ENCODE measurements at regions not wholly inside any gene's neighbourhood (a gene's known extent, or its start where the extent isn't known, plus 50 kb on each side); places are given as distances from the start of the nearest gene placed in this dataset.
"Not testable (repeated sequence)": the region's sequence is repeated elsewhere in the genome, so short reads cannot be mapped to it uniquely, and the experiment has no call there.

DNA sequence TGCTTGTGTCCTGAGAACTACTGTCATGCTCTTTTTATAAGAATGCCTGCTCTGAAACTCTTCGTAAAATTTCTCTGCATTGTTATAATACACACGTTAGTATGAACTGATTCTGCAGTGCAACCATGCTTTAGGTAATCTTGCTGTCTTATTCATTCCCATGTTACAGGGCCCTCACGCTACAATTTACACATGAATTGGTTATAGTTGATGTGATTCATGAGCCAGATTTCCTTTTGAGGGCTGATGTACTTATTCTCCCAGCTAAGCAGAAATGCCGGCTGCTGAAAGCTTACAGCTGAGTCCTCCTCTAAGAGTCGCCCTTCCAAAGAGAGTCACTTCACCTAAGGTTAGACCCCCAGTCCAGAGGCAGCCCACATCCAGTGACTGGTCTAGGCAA, 233.5 kb upstream of the PCSK5 start:
- Histone ChIP-seq H3K4me3 (ENCODE audit: low read length) (no peak overlapping the region), H3K27me3 (ENCODE audit: insufficient read depth, low read length) (no peaks in the 10 kb centered on the region), H3K9me3 (ENCODE audit: insufficient read depth, low read depth, low read length) (no peaks in the 10 kb centered on the region), H3K36me3 (ENCODE audit: insufficient read depth, low read depth, low read length) (no peaks in the 10 kb centered on the region), H3K27ac (ENCODE audit: low read length) (no peak overlapping the region), H3K9ac (ENCODE audit: low read depth, low read length) (no peak overlapping the region), H3K4me1 (ENCODE audit: insufficient read depth, low read length) (no peaks in the 10 kb centered on the region)

DNA sequence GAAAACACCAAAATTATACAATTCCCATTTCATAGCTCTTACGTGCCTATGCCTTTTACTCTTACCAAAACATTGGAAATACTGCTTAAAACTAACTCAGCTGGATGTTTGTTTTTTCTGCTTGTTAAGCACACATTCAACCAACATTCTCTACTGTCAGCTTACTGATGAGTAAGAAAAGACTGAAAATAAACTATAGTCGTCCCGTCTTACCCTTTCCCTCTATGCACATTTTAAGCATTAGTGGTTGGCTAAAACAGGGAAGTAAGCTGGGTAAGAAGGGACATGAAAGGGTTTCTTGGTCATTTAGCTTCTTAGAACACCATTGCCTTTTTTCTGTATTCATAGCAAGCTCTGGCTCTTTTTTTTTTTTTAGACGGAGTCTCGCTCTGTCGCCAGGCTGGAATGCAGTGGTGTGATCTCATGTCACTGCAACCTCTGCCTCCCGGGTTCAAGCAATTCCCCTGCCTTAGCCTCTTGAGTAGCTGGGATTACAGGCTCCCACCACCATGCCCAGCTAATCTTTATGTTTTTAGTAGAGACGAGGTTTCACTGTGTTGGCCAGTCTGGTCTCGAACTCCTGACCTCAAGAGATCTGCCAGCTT, 232.1 kb upstream of the PCSK5 start:
- H3K27me3 ChIP-seq (ENCODE audit: insufficient read depth, low read length): no peaks in the 10 kb centered on the region
- no peak overlapping the region for H3K27ac ChIP-seq (ENCODE audit: low read length)
- H3K9ac ChIP-seq (ENCODE audit: low read depth, low read length): no peak overlapping the region
- no peaks in the 10 kb centered on the region for H3K4me1 ChIP-seq (ENCODE audit: insufficient read depth, low read length)
- no peaks in the 10 kb centered on the region for H3K9me3 ChIP-seq (ENCODE audit: insufficient read depth, low read depth, low read length)
- no peak overlapping the region for H3K4me3 ChIP-seq (ENCODE audit: low read length)
- H3K36me3 ChIP-seq (ENCODE audit: insufficient read depth, low read depth, low read length): no peaks in the 10 kb centered on the region

DNA sequence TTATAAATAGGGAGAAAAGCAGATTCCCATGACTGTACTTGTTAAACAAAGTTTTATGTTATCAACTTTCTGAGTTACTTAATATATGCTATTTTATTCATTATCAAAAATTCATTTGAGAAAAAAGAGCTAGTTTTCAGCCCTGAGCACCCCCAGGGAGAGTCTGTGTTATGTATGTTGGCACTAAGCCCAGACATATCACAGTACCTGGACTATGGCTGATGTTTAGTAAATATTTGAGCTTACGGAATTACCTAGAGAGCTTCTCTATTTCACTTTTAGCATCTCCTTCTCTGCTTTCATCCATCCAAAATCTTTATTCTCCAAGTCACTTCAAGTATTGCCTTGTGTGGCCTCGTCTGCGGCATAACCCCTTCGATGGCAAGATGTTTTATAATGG, 225.9 kb upstream of the PCSK5 start:
- Histone ChIP-seq H3K9ac (ENCODE audit: low read depth, low read length) (no peak overlapping the region), H3K27ac (ENCODE audit: low read length) (no peak overlapping the region), H3K4me3 (ENCODE audit: low read length) (no peak overlapping the region), H3K36me3 (ENCODE audit: insufficient read depth, low read depth, low read length) (no peaks in the 10 kb centered on the region), H3K27me3 (ENCODE audit: insufficient read depth, low read length) (no peaks in the 10 kb centered on the region), H3K9me3 (ENCODE audit: insufficient read depth, low read depth, low read length) (no peaks in the 10 kb centered on the region), H3K4me1 (ENCODE audit: insufficient read depth, low read length) (no peaks in the 10 kb centered on the region; the same call in 1 of the 2 replicates)

DNA sequence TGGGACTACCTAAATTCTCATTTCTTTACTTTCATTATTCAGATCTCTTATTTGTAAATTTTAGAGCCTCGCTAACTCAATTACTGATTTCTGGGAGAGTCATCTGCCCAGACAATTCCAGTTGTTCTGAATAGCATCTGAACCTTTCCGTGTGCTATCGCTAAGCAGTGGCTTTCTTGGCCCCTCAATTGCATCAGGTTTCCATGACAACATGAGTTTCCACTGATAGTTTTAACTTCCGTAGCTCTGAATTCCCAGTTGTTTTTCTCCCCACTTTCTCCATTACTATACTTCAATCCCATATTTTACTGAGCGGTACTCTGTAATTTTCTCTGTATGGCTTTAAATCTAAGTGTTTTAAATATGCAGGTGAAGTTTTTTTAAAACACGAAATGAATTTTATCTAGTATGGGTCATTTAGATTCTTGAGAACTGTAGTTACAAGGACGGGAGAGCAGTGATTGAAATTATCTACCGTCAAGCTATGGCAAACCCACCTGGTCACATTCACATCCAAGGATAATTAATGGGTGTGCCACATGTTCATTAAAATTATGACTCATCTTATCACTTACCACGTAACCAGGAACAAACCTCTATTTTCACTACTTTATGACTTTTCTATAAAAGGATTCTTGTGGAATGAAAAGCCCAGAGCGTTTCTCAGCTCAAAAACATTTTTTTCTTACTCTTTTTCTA, 223.5 kb upstream of the PCSK5 start:
- no peak overlapping the region for H3K9ac ChIP-seq (ENCODE audit: low read depth, low read length)
- H3K27me3 ChIP-seq (ENCODE audit: insufficient read depth, low read length): no peaks in the 10 kb centered on the region
- H3K4me1 ChIP-seq (ENCODE audit: insufficient read depth, low read length): no peaks in the 10 kb centered on the region; the same call in 1 of the 2 replicates
- no peaks in the 10 kb centered on the region for H3K36me3 ChIP-seq (ENCODE audit: insufficient read depth, low read depth, low read length)
- no peak overlapping the region for H3K27ac ChIP-seq (ENCODE audit: low read length)
- no peak overlapping the region for H3K4me3 ChIP-seq (ENCODE audit: low read length)
- no peaks in the 10 kb centered on the region for H3K9me3 ChIP-seq (ENCODE audit: insufficient read depth, low read depth, low read length)

DNA sequence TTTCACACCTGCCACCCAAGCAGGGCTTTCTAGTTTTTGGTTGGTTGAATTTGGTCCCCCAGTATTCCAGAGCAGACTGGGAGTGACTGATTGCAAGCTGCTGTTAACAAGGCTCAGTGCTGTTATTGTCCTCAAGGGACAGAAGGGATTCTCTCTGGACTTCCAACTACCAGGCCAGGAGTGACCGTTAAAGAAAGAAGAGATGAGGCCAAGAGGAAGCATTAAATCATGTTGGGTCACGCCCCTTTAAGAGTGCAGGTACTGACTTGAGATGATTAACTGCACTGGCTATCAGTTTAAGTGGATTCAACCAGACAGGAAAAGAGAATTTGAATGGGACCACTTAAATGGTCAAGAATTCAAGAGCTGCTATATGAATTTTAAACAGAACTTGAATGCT, 220.8 kb upstream of the PCSK5 start:
- Histone ChIP-seq H3K27me3 (ENCODE audit: insufficient read depth, low read length) (no peaks in the 10 kb centered on the region), H3K4me1 (ENCODE audit: insufficient read depth, low read length) (no peaks in the 10 kb centered on the region; the same call in 1 of the 2 replicates), H3K4me3 (ENCODE audit: low read length) (no peak overlapping the region), H3K27ac (ENCODE audit: low read length) (no peak overlapping the region), H3K36me3 (ENCODE audit: insufficient read depth, low read depth, low read length) (no peaks in the 10 kb centered on the region), H3K9ac (ENCODE audit: low read depth, low read length) (no peak overlapping the region), H3K9me3 (ENCODE audit: insufficient read depth, low read depth, low read length) (no peaks in the 10 kb centered on the region)

DNA sequence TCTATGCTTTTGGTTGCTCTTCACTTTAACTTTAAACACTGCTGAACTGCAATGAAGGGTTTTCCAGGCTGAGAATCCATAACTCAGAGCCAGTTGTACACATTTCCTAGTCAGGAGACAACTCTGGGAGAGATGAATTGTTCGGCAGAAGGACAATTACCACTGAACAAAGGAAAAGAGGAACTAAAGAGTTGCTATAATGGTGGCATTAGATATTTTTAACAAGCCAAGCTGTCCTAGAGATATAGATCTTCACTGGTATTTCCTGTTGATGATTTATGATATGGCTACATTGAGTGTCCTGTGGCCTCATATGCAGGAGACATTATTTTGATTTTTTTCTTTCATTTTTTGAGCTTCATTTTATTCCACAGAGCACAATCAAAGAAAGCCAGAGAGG, 219.1 kb upstream of the PCSK5 start:
- H3K9me3 ChIP-seq (ENCODE audit: insufficient read depth, low read depth, low read length): no peaks in the 10 kb centered on the region
- no peak overlapping the region for H3K9ac ChIP-seq (ENCODE audit: low read depth, low read length)
- no peaks in the 10 kb centered on the region; the same call in 1 of the 2 replicates for H3K4me1 ChIP-seq (ENCODE audit: insufficient read depth, low read length)
- no peaks in the 10 kb centered on the region for H3K27me3 ChIP-seq (ENCODE audit: insufficient read depth, low read length)
- no peak overlapping the region for H3K27ac ChIP-seq (ENCODE audit: low read length)
- no peaks in the 10 kb centered on the region for H3K36me3 ChIP-seq (ENCODE audit: insufficient read depth, low read depth, low read length)
- H3K4me3 ChIP-seq (ENCODE audit: low read length): no peak overlapping the region

DNA sequence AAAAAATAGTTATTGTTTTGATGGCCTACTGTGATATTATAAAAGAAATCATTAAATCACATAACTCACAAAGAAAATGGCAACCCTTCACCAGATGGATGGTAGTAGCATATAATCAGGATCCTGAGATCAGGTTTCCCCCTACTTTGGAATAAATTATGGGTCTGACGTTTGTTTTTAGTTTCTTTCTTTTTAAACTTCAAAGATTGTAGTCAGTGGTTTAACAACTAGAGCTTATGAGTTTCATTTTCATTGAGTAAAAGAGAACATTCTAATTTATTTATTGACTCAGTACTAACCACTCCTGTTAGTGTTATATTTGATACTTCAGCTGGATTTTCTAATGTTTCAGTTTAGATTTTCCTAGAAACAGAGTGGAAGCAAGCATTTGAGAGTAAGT, 218.0 kb upstream of the PCSK5 start:
- H3K36me3 ChIP-seq (ENCODE audit: insufficient read depth, low read depth, low read length): no peaks in the 10 kb centered on the region
- H3K27me3 ChIP-seq (ENCODE audit: insufficient read depth, low read length): no peaks in the 10 kb centered on the region
- H3K4me3 ChIP-seq (ENCODE audit: low read length): no peak overlapping the region
- no peak overlapping the region for H3K9ac ChIP-seq (ENCODE audit: low read depth, low read length)
- no peak overlapping the region for H3K27ac ChIP-seq (ENCODE audit: low read length)
- no peaks in the 10 kb centered on the region for H3K4me1 ChIP-seq (ENCODE audit: insufficient read depth, low read length)
- H3K9me3 ChIP-seq (ENCODE audit: insufficient read depth, low read depth, low read length): no peaks in the 10 kb centered on the region

DNA sequence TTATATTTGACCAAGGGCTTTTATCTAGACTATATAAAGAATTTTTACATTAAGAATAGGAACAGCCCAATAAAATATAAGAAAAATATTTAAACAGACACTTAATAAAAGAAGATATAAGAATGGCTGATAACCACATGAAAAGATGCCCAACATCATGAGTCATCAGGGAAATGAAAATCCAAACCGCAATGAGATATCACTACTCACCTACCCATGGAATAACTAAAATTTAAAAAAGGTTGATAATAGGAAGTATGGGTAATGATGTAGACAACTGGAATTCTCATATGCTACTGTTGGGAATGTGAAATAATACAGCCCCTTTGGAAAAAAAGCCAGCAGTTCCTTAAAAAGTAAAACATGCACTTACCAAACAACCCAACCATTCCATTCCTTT, 206.9 kb upstream of the PCSK5 start:
- no peaks in the 10 kb centered on the region for H3K36me3 ChIP-seq (ENCODE audit: insufficient read depth, low read depth, low read length)
- H3K4me3 ChIP-seq (ENCODE audit: low read length): no peak overlapping the region
- H3K27me3 ChIP-seq (ENCODE audit: insufficient read depth, low read length): no peaks in the 10 kb centered on the region
- no peak overlapping the region for H3K9ac ChIP-seq (ENCODE audit: low read depth, low read length)
- no peak overlapping the region for H3K27ac ChIP-seq (ENCODE audit: low read length)
- no peaks in the 10 kb centered on the region for H3K4me1 ChIP-seq (ENCODE audit: insufficient read depth, low read length)
- H3K9me3 ChIP-seq (ENCODE audit: insufficient read depth, low read depth, low read length): no peaks in the 10 kb centered on the region

DNA sequence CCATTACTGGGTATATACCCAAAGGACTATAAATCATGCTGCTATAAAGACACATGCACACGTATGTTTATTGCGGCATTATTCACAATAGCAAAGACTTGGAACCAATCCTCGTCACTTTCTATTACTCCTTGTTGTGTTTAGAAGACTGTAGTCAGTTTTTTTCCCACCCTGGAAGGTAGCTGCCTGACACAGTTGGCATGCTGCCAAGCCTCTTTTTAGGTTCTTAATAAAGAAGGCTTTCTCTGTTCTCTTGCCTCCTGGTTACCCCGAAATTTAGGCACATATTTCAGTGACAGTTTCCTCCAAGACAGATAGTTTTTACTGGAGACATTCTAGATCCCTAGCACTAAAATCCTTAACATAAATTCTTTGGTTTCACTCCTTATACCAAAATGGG, 205.4 kb upstream of the PCSK5 start:
- H3K4me3 ChIP-seq (ENCODE audit: low read length): no peak overlapping the region
- no peaks in the 10 kb centered on the region for H3K27me3 ChIP-seq (ENCODE audit: insufficient read depth, low read length)
- H3K9me3 ChIP-seq (ENCODE audit: insufficient read depth, low read depth, low read length): no peaks in the 10 kb centered on the region
- H3K4me1 ChIP-seq (ENCODE audit: insufficient read depth, low read length): no peaks in the 10 kb centered on the region
- no peak overlapping the region for H3K27ac ChIP-seq (ENCODE audit: low read length)
- H3K36me3 ChIP-seq (ENCODE audit: insufficient read depth, low read depth, low read length): no peaks in the 10 kb centered on the region
- no peak overlapping the region for H3K9ac ChIP-seq (ENCODE audit: low read depth, low read length)

DNA sequence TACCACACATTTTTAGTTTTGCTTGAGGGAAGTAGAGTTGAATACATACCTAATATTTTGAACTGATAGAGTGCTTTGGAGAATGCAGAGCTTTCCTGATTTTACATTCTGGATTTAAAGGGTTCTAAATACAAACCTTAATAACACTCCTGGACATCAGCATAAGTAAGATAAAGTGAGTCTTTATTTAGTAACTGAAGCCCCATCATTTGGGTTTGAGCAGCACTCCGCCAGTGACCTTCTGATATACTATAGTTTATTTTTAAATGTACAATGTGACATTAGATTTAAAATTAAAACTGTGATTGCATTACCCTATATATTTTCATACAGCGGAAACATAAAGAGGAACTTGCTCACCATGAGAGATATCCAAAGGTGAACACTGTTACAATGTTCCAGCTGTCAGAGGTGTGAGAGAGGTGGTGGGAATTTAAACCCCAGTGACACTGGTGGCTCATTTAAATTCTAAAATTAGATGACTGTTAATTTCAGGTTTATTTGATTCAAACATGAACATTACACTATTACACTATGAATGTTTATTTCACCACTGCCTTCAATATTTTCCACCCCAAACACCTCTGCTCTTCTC, 203.0 kb upstream of the PCSK5 start:
- Histone ChIP-seq H3K27ac (ENCODE audit: low read length) (no peak overlapping the region), H3K9ac (ENCODE audit: low read depth, low read length) (no peak overlapping the region)

DNA sequence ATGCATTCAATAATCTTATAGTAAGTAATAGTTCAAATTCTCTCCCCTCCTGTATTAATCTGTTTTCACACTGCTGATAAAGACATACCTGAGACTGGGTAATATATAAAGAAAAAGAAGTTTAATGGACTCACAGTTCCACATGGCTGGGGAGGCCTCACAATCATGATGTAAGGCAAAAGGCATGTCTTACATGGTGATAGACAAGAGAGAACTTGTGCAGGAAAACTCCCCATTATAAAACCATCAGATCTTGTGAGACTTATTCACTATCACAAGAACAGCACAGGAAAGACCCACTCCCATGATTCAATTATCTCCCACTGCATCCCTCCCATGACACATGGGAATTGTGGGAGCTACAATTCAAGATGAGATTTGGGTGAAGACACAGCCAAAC, 199.9 kb upstream of the PCSK5 start:
- H3K36me3 ChIP-seq (ENCODE audit: insufficient read depth, low read depth, low read length); H3K4me3 ChIP-seq (ENCODE audit: low read length); H3K4me1 ChIP-seq (ENCODE audit: insufficient read depth, low read length); H3K9ac ChIP-seq (ENCODE audit: low read depth, low read length); H3K9me3 ChIP-seq (ENCODE audit: insufficient read depth, low read depth, low read length); H3K27ac ChIP-seq (ENCODE audit: low read length); H3K27me3 ChIP-seq (ENCODE audit: insufficient read depth, low read length): not testable (repeated sequence)

More for the DNA sequence above, 203.0 kb upstream of the PCSK5 start:
- H3K27me3 ChIP-seq (ENCODE audit: insufficient read depth, low read length): no peaks in the 10 kb centered on the region
- no peaks in the 10 kb centered on the region for H3K9me3 ChIP-seq (ENCODE audit: insufficient read depth, low read depth, low read length)
- no peaks in the 10 kb centered on the region for H3K4me1 ChIP-seq (ENCODE audit: insufficient read depth, low read length)
- H3K4me3 ChIP-seq (ENCODE audit: low read length): no peak overlapping the region
- H3K36me3 ChIP-seq (ENCODE audit: insufficient read depth, low read depth, low read length): no peaks in the 10 kb centered on the region

DNA sequence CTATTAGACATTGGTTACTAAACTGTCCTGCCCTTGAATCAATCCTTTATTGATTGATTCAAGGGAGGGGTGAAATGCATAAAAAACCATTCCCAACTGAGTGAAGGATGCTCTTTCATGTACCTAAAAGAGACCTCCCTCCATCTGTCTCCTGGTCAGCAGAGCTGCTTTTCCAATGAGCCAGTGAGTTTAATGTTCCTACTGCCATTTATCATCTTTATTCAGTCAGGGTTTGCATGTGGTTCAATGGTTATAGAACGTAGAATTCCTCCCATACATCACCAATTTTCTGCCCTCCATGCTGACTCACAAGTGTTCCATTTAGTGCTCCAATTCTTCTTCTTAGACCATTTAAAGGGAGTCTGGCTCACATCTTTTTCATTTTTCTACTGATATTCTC, 199.1 kb upstream of the PCSK5 start:
- H3K27ac ChIP-seq (ENCODE audit: low read length): no peak overlapping the region

More for the DNA sequence above, 199.1 kb upstream of the PCSK5 start:
- Histone ChIP-seq H3K36me3 (ENCODE audit: insufficient read depth, low read depth, low read length) (no peaks in the 10 kb centered on the region), H3K4me3 (ENCODE audit: low read length) (no peak overlapping the region), H3K27me3 (ENCODE audit: insufficient read depth, low read length) (no peaks in the 10 kb centered on the region), H3K4me1 (ENCODE audit: insufficient read depth, low read length) (no peaks in the 10 kb centered on the region), H3K9me3 (ENCODE audit: insufficient read depth, low read depth, low read length) (no peaks in the 10 kb centered on the region), H3K9ac (ENCODE audit: low read depth, low read length) (no peak overlapping the region)
